GM18505 (cell line): ENCODE measurements at regions not wholly inside any gene's neighbourhood (a gene's known extent, or its start where the extent isn't known, plus 50 kb on each side); places are given as distances from the start of the nearest gene placed in this dataset.

Source experiments
- ATAC-seq: cut with Tn5 transposase; IDR thresholded peaks from one replicate; pipeline ENCODE4 v1.9.1; 2021; ENCODE audit not compliant: unreplicated experiment
- POLR2A ChIP-seq: IDR thresholded peaks from 4 replicates; pipeline ENCODE4 v1.6.1; 2011; ENCODE audit warnings: borderline replicate concordance; ENCODE audit not compliant: insufficient read depth, insufficient read length; ENCODE audit errors: extremely low read depth

DNA sequence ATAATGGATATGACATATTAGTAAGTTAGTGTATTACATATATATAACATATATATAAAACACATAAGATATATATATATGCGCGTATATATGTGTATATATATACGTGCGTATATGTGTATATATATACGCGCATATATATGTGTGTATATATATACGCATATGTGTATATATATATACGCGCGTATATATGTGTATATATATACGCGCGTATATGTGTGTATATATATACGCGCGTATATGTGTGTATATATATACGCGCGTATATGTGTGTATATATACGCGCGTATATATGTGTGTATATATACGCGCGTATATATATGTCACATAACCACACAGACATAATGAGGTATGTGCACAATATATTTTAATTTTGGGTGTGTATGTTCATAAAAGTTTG is 327.8 kb downstream of the MEIS1 start:
- ATAC-seq: no peak
- no peak for TF ChIP-seq POLR2A

- ATAC-seq: no peak
- TF ChIP-seq POLR2A: no peak
Observed at GRCh38 chr2:66766582-66766981, 331.7 kb downstream of the MEIS1 start.

DNA sequence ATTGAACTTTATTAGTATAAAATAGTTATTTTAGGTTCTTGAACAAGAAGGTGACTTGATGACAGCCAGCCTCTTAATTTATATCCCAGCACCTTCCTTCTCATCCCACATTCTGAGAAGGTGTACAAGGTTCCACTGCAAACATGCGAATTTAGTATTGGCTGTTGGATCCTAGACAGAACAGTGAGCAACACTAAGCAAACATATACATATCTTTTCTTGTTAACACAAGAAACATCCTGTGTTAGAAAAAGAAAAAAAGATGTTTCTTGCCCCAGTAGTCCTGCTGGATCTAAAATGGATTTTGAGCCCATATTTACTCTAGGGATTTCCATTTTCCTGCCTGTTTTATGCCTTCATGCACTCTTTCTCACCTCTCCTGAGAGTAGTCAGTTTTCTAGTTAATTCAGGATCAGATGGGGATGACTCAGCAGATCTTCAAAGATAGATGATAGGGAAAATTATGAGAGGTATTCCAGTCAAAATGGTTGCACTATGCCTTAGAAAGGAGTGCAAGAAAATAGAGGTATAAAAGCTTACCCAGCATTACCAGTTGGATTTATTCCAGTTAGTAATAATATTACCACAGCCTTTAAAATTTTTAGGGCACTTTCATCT is 336.5 kb downstream of the MEIS1 start:
- no peak for ATAC-seq
- TF ChIP-seq POLR2A: no peak

DNA sequence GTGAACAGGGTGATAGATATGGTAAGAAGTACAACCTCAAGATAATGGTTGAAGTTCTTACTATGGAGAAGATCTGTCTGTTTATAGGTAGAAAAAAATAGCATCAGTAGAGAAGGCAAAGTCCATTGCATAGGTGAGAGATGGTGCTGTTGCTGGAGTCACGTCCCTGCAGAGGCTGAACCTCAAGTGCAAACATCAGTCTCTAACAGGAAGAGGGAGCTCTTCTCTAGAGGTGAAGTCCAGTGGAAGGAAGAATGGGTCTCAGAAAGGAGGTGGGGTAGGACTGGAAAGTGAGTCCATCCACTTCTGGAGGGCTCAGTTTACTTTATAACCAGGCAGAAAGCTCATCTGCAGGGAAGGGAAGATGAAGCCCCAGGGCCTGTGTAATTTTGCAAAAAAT is 337.7 kb downstream of the MEIS1 start:
- no peak for ATAC-seq
- no peak for TF ChIP-seq POLR2A

- no peak for ATAC-seq
- TF ChIP-seq POLR2A: no peak
Observed at GRCh38 chr2:66775730-66776422, 341.0 kb downstream of the MEIS1 start.

DNA sequence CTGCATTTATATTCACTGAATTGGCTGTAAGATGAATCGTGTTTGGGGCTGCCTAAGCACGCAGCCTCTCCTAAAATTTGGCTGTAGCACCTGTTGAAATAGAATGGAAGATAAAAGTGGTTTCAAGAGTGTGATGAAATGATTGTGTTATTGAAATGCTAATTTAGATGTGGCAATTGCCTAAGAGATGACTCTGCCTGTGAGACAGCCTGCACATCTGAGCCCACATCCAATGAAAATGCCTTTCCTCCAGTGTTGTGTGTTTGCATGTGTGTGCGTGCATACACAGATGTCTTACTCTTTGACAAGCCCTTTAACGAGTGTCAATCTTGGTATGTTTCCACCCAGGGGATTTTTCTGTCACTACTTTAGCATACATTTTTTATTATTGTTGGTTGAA is 346.9 kb downstream of the MEIS1 start:
- ATAC-seq: no peak
- no peak for TF ChIP-seq POLR2A

- no peak for ATAC-seq
- no peak for TF ChIP-seq POLR2A
Observed at GRCh38 chr2:66782780-66783361, 347.9 kb downstream of the MEIS1 start.

GRCh38 chr2:66789741-66790140 is 354.8 kb downstream of the MEIS1 start:
- ATAC-seq: no peak
- no peak for TF ChIP-seq POLR2A

DNA sequence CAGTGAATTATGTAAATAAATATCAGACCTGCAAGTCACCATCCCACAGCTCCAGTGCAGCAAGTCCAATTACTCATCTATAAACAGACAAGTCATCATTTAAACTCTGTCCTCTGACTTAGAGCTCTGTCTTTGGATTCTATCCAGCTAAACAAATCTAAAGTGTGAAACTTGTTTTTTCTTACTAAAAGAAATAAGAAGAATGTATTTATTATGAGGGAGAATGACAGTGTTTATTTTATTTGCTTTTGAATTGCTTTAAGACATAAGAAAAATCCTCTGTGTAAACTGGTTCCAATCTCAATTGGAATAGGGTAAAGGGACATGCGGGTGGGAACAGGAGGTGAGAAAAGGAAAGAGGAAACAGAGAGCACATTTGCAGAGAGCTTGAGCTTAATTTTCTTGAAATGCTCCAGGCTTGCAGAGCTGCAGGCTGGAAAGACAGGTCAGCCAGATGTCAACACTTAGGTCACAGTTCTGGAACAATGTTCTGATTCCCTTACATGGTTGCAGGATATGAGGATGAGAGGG is 355.8 kb downstream of the MEIS1 start:
- no peak for TF ChIP-seq POLR2A
- ATAC-seq: no peak

- no peak for ATAC-seq
Observed at GRCh38 chr2:66794070-66794469, 359.1 kb downstream of the MEIS1 start.

GRCh38 chr2:66794551-66794950 is 359.6 kb downstream of the MEIS1 start:
- TF ChIP-seq POLR2A: no peak
- no peak for ATAC-seq

More at GRCh38 chr2:66794070-66794469, 359.1 kb downstream of the MEIS1 start:
- no peak for TF ChIP-seq POLR2A

GRCh38 chr2:66802877-66803276 is 368.0 kb downstream of the MEIS1 start:
- no peak for TF ChIP-seq POLR2A
- no peak for ATAC-seq

DNA sequence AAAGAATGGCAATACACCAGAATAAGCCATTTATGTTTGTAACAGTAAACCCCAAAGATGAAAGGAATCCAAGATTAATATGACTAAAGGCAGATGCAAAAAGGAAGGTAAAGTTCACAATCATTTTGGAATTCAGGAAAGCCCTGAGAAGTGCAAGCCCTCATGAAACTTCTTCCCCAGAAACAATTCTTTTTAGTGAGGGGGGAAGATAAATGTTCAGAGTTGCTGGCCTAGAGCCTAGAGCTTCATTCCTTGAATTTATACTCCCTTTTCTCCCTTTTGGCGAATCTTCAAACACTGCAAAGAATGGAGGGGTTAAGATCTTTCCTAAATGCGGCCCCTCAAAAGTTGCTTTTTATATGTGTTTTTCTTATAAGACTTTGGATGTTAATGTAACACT is 368.8 kb downstream of the MEIS1 start:
- no peak for TF ChIP-seq POLR2A
- ATAC-seq: no peak
